GM23338 (cell line): ENCODE measurements at regions not wholly inside any gene's neighbourhood (a gene's known extent, or its start where the extent isn't known, plus 50 kb on each side); places are given as distances from the start of the nearest gene placed in this dataset.

Source experiments
- ATAC-seq: fragments of 200-7000 bp; cut with Tn5 transposase; 3 replicates; pipeline ENCODE4 v1.9.1; 2020
- DNase-seq: peaks from one replicate; pipeline ENCODE4 v3.0.0-alpha.2; 2015; ENCODE audit warnings: low spot score
- H2AFZ ChIP-seq: fragments of 200-600 bp; sonication (generic); 2 replicates; pipeline ENCODE4 v1.8.0; 2016; ENCODE audit warnings: antibody characterized with exemption, mild to moderate bottlenecking, moderate library complexity
- H3F3A ChIP-seq: fragments of 200-600 bp; sonication (generic); replicated peaks from 2 replicates; pipeline ENCODE4 v1.8.0; 2017; ENCODE audit warnings: antibody characterized with exemption, mixed run types, low read depth
- H3K27ac ChIP-seq: fragments of 200-600 bp; sonication (generic); 2 replicates; pipeline ENCODE4 v1.6.1; 2016; ENCODE audit warnings: low read depth
- H3K27me3 ChIP-seq: fragments of 200-600 bp; sonication (generic); 2 replicates; pipeline ENCODE4 v1.8.0; 2016; ENCODE audit warnings: mild to moderate bottlenecking, mixed run types, moderate library complexity; ENCODE audit not compliant: insufficient read depth
- H3K36me3 ChIP-seq: fragments of 200-600 bp; sonication (generic); 2 replicates; pipeline ENCODE4 v1.8.0; 2016; ENCODE audit warnings: mild to moderate bottlenecking; ENCODE audit not compliant: insufficient read depth
- H3K4me1 ChIP-seq: fragments of 200-600 bp; sonication (generic); 2 replicates; pipeline ENCODE4 v1.8.0; 2016; ENCODE audit warnings: mild to moderate bottlenecking, moderate library complexity; ENCODE audit not compliant: insufficient read depth
- H3K4me2 ChIP-seq: fragments of 200-600 bp; sonication (generic); 2 replicates; pipeline ENCODE4 v1.7.1; 2017; ENCODE audit warnings: mixed run types
- H3K4me3 ChIP-seq: fragments of 200-600 bp; sonication (generic); 2 replicates; pipeline ENCODE4 v1.6.1; 2016; ENCODE audit warnings: mixed run types
- H3K79me2 ChIP-seq: fragments of 200-600 bp; sonication (generic); replicated peaks from 2 replicates; pipeline ENCODE4 v1.8.0; 2017; ENCODE audit warnings: mild to moderate bottlenecking; ENCODE audit not compliant: insufficient read depth
- H3K9me2 ChIP-seq: fragments of 200-600 bp; sonication (generic); 2 replicates; pipeline ENCODE4 v1.8.0; 2017; ENCODE audit not compliant: insufficient read depth
- H4K20me1 ChIP-seq: fragments of 200-600 bp; sonication (generic); replicated peaks from 2 replicates; pipeline ENCODE4 v1.8.0; 2017; ENCODE audit warnings: mild to moderate bottlenecking; ENCODE audit not compliant: insufficient read depth
- H3K27ac Mint-ChIP-seq: 2 replicates; pipeline ENCODE4 v1.8.0; 2020; ENCODE audit warnings: inconsistent platforms, mild to moderate bottlenecking, moderate library complexity, mixed read lengths
- H3K27me3 Mint-ChIP-seq: 3 replicates; pipeline ENCODE4 v1.8.0; 2022; ENCODE audit warnings: low read depth, mild to moderate bottlenecking, moderate library complexity, mixed read lengths, inconsistent platforms; ENCODE audit not compliant: insufficient read depth, poor library complexity
- H3K36me3 Mint-ChIP-seq: 3 replicates; pipeline ENCODE4 v1.8.0; 2021; ENCODE audit warnings: low read depth, mild to moderate bottlenecking, inconsistent platforms, moderate library complexity, mixed read lengths
- H3K4me1 Mint-ChIP-seq: 3 replicates; pipeline ENCODE4 v1.8.0; 2020; ENCODE audit warnings: mild to moderate bottlenecking, inconsistent platforms, mixed read lengths
- H3K4me3 Mint-ChIP-seq: 3 replicates; pipeline ENCODE4 v1.8.0; 2021; ENCODE audit warnings: moderate library complexity, mild to moderate bottlenecking, inconsistent platforms, mixed read lengths
- H3K9me3 Mint-ChIP-seq: 3 replicates; pipeline ENCODE4 v1.8.0; 2020; ENCODE audit warnings: moderate library complexity, mild to moderate bottlenecking, inconsistent platforms, mixed read lengths
- CREB1 ChIP-seq: fragments of 250-450 bp; sonication (Bioruptor Pico); IDR thresholded peaks from 2 replicates; pipeline ENCODE4 v1.5.0; 2020; ENCODE audit warnings: low read depth, mild to moderate bottlenecking, moderate library complexity
- EZH2 ChIP-seq: fragments of 200-600 bp; sonication (generic); IDR thresholded peaks from one replicate; pipeline ENCODE4 v1.8.0; 2017; ENCODE audit warnings: antibody characterized with exemption, mild to moderate bottlenecking, low read depth; ENCODE audit not compliant: unreplicated experiment
- EZH2phosphoT487 ChIP-seq: fragments of 200-600 bp; sonication (generic); IDR thresholded peaks from one replicate; pipeline ENCODE4 v1.8.1; 2018; ENCODE audit warnings: antibody characterized with exemption; ENCODE audit not compliant: unreplicated experiment
- JUNB ChIP-seq: IDR thresholded peaks from one replicate; pipeline ENCODE4 v1.6.1; 2016; ENCODE audit warnings: antibody characterized with exemption; ENCODE audit not compliant: unreplicated experiment
- NANOG ChIP-seq: IDR thresholded peaks from 2 replicates; pipeline ENCODE4 v1.6.1; 2016; ENCODE audit warnings: antibody characterized with exemption, borderline replicate concordance
- POLR2AphosphoS5 ChIP-seq: IDR thresholded peaks from 2 replicates; pipeline ENCODE4 v1.6.1; 2016; ENCODE audit warnings: antibody characterized with exemption, low read depth
- STAT1 ChIP-seq: IDR thresholded peaks from one replicate; pipeline ENCODE4 v1.6.1; 2016; ENCODE audit warnings: antibody characterized with exemption; ENCODE audit not compliant: unreplicated experiment
- ZNF114 ChIP-seq: fragments of 250-450 bp; sonication (Bioruptor Pico); IDR thresholded peaks from 2 replicates; pipeline ENCODE4 v1.5.0; 2020; ENCODE audit warnings: mild to moderate bottlenecking, moderate library complexity
- ZNF331 ChIP-seq: fragments of 250-450 bp; sonication (Bioruptor Pico); IDR thresholded peaks from 2 replicates; pipeline ENCODE4 v1.5.0; 2020; ENCODE audit warnings: low read depth, mild to moderate bottlenecking, moderate library complexity
- TF ChIP-seq, protein P1 (sequence below): IDR thresholded peaks from one replicate; pipeline ENCODE4 v1.6.1; 2018; ENCODE audit warnings: antibody characterized with exemption; ENCODE audit not compliant: unreplicated experiment
- TF ChIP-seq, protein P2 (sequence below): IDR thresholded peaks from 2 replicates; pipeline ENCODE4 v1.6.1; 2016; ENCODE audit warnings: antibody characterized with exemption
- TF ChIP-seq, protein P3 (sequence below), 2 experiments: fragments of 200-600 bp in 1 of 2; sonication (generic) in 1 of 2; conservative IDR thresholded peaks; 2 replicates each; pipeline versions ENCODE4 v1.5.1 to v1.6.1; 2016 to 2017; ENCODE audit warnings: antibody characterized with exemption in 2 of 2, low read depth in 2 of 2, mild to moderate bottlenecking in 2 of 2, moderate library complexity in 1 of 2
- TF ChIP-seq, protein P4 (sequence below): fragments of 250-450 bp; sonication (Bioruptor Pico); IDR thresholded peaks from 2 replicates; pipeline ENCODE4 v1.5.0; 2020; ENCODE audit warnings: mild to moderate bottlenecking, moderate library complexity

DNA sequence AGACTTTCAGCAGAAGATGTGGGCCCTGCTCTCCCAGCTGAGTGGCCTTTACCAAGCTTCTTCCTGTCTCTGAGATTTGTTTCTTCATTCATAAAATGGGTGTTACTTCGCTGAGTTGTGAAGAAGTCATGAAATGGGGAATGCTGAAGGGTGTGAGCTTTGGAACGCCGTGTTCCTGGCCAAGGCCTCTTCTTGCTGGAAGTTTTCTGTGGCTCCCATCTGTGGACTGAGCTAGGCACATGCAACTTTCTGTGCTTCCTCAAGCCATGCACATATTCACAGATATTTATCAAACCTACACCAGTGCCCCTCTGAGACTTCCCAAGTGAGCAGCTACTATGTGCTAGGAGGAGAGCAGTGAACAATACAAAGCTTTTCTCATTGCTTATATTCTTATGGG lies 106.3 kb upstream of the JUN start:
- TF ChIP-seq, protein P1, sequence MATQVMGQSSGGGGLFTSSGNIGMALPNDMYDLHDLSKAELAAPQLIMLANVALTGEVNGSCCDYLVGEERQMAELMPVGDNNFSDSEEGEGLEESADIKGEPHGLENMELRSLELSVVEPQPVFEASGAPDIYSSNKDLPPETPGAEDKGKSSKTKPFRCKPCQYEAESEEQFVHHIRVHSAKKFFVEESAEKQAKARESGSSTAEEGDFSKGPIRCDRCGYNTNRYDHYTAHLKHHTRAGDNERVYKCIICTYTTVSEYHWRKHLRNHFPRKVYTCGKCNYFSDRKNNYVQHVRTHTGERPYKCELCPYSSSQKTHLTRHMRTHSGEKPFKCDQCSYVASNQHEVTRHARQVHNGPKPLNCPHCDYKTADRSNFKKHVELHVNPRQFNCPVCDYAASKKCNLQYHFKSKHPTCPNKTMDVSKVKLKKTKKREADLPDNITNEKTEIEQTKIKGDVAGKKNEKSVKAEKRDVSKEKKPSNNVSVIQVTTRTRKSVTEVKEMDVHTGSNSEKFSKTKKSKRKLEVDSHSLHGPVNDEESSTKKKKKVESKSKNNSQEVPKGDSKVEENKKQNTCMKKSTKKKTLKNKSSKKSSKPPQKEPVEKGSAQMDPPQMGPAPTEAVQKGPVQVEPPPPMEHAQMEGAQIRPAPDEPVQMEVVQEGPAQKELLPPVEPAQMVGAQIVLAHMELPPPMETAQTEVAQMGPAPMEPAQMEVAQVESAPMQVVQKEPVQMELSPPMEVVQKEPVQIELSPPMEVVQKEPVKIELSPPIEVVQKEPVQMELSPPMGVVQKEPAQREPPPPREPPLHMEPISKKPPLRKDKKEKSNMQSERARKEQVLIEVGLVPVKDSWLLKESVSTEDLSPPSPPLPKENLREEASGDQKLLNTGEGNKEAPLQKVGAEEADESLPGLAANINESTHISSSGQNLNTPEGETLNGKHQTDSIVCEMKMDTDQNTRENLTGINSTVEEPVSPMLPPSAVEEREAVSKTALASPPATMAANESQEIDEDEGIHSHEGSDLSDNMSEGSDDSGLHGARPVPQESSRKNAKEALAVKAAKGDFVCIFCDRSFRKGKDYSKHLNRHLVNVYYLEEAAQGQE: no peak
- TF ChIP-seq, protein P2, sequence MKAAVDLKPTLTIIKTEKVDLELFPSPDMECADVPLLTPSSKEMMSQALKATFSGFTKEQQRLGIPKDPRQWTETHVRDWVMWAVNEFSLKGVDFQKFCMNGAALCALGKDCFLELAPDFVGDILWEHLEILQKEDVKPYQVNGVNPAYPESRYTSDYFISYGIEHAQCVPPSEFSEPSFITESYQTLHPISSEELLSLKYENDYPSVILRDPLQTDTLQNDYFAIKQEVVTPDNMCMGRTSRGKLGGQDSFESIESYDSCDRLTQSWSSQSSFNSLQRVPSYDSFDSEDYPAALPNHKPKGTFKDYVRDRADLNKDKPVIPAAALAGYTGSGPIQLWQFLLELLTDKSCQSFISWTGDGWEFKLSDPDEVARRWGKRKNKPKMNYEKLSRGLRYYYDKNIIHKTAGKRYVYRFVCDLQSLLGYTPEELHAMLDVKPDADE: no peak
- no peak for TF ChIP-seq POLR2AphosphoS5
- TF ChIP-seq ZNF114 (CRISPR knock-in tag): no peak
- TF ChIP-seq, protein P3, sequence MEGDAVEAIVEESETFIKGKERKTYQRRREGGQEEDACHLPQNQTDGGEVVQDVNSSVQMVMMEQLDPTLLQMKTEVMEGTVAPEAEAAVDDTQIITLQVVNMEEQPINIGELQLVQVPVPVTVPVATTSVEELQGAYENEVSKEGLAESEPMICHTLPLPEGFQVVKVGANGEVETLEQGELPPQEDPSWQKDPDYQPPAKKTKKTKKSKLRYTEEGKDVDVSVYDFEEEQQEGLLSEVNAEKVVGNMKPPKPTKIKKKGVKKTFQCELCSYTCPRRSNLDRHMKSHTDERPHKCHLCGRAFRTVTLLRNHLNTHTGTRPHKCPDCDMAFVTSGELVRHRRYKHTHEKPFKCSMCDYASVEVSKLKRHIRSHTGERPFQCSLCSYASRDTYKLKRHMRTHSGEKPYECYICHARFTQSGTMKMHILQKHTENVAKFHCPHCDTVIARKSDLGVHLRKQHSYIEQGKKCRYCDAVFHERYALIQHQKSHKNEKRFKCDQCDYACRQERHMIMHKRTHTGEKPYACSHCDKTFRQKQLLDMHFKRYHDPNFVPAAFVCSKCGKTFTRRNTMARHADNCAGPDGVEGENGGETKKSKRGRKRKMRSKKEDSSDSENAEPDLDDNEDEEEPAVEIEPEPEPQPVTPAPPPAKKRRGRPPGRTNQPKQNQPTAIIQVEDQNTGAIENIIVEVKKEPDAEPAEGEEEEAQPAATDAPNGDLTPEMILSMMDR (conservative IDR thresholded peaks at IDR 0.05; ENCODE audit: low read depth in 2 of 2): no peak
- TF ChIP-seq CREB1: no peak
- TF ChIP-seq NANOG: no peak
- TF ChIP-seq JUNB: no peak
- no peak for TF ChIP-seq EZH2phosphoT487
- TF ChIP-seq EZH2: no peak
- TF ChIP-seq STAT1: no peak
- TF ChIP-seq, protein P4, sequence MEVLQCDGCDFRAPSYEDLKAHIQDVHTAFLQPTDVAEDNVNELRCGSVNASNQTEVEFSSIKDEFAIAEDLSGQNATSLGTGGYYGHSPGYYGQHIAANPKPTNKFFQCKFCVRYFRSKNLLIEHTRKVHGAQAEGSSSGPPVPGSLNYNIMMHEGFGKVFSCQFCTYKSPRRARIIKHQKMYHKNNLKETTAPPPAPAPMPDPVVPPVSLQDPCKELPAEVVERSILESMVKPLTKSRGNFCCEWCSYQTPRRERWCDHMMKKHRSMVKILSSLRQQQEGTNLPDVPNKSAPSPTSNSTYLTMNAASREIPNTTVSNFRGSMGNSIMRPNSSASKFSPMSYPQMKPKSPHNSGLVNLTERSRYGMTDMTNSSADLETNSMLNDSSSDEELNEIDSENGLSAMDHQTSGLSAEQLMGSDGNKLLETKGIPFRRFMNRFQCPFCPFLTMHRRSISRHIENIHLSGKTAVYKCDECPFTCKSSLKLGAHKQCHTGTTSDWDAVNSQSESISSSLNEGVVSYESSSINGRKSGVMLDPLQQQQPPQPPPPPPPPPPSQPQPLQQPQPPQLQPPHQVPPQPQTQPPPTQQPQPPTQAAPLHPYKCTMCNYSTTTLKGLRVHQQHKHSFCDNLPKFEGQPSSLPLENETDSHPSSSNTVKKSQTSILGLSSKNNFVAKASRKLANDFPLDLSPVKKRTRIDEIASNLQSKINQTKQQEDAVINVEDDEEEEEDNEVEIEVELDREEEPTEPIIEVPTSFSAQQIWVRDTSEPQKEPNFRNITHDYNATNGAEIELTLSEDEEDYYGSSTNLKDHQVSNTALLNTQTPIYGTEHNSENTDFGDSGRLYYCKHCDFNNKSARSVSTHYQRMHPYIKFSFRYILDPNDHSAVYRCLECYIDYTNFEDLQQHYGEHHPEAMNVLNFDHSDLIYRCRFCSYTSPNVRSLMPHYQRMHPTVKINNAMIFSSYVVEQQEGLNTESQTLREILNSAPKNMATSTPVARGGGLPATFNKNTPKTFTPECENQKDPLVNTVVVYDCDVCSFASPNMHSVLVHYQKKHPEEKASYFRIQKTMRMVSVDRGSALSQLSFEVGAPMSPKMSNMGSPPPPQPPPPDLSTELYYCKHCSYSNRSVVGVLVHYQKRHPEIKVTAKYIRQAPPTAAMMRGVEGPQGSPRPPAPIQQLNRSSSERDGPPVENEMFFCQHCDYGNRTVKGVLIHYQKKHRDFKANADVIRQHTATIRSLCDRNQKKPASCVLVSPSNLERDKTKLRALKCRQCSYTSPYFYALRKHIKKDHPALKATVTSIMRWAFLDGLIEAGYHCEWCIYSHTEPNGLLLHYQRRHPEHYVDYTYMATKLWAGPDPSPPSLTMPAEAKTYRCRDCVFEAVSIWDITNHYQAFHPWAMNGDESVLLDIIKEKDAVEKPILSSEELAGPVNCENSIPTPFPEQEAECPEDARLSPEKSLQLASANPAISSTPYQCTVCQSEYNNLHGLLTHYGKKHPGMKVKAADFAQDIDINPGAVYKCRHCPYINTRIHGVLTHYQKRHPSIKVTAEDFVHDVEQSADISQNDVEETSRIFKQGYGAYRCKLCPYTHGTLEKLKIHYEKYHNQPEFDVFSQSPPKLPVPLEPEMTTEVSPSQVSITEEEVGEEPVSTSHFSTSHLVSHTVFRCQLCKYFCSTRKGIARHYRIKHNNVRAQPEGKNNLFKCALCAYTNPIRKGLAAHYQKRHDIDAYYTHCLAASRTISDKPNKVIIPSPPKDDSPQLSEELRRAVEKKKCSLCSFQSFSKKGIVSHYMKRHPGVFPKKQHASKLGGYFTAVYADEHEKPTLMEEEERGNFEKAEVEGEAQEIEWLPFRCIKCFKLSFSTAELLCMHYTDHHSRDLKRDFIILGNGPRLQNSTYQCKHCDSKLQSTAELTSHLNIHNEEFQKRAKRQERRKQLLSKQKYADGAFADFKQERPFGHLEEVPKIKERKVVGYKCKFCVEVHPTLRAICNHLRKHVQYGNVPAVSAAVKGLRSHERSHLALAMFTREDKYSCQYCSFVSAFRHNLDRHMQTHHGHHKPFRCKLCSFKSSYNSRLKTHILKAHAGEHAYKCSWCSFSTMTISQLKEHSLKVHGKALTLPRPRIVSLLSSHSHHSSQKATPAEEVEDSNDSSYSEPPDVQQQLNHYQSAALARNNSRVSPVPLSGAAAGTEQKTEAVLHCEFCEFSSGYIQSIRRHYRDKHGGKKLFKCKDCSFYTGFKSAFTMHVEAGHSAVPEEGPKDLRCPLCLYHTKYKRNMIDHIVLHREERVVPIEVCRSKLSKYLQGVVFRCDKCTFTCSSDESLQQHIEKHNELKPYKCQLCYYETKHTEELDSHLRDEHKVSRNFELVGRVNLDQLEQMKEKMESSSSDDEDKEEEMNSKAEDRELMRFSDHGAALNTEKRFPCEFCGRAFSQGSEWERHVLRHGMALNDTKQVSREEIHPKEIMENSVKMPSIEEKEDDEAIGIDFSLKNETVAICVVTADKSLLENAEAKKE (CRISPR knock-in tag): no peak
- TF ChIP-seq ZNF331 (CRISPR knock-in tag): no peak

More for the DNA sequence above, 106.3 kb upstream of the JUN start:
- ATAC-seq (no peak), DNase-seq (no peak)
- no peak overlapping the region for H3K27ac ChIP-seq
- no peak overlapping the region for H2AFZ ChIP-seq
- Mint-ChIP-seq H3K36me3 (no peaks in the 10 kb centered on the region), H3K27ac (no peak overlapping the region), H3K4me3 (no peak overlapping the region), H3K27me3 (no peaks in the 10 kb centered on the region), H3K9me3 (no peaks in the 10 kb centered on the region; the same call in 2 of the 3 replicates), H3K4me1 (no peaks in the 10 kb centered on the region)
- H3K36me3 ChIP-seq: no peaks in the 10 kb centered on the region
- no peaks in the 10 kb centered on the region for H3K79me2 ChIP-seq
- H3K4me1 ChIP-seq: no peaks in the 10 kb centered on the region
- no peak overlapping the region for H3K4me2 ChIP-seq
- no peaks in the 10 kb centered on the region for H3K27me3 ChIP-seq
- H3F3A ChIP-seq: no peaks in the 10 kb centered on the region
- H3K9me2 ChIP-seq: peaks cover 8% of the 10 kb centered on the region; the same call in 1 of the 2 replicates
- no peak overlapping the region for H3K4me3 ChIP-seq
- no peaks in the 10 kb centered on the region for H4K20me1 ChIP-seq
